GM10266 (cell line): ENCODE measurements at regions not wholly inside any gene's neighbourhood (a gene's known extent, or its start where the extent isn't known, plus 50 kb on each side); places are given as distances from the start of the nearest gene placed in this dataset.

Experiments
- DNase-seq: peaks from one replicate; pipeline ENCODE4 v3.0.0; 2012; ENCODE audit errors: extremely low spot score
- CTCF ChIP-seq: IDR thresholded peaks from 2 replicates; pipeline ENCODE4 v1.5.1; 2012; ENCODE audit warnings: mild to moderate bottlenecking, low read depth; ENCODE audit not compliant: control insufficient read depth, insufficient read depth; ENCODE audit errors: missing control alignments

GRCh38 chr10:124279298-124279697, 139.4 kb downstream of the OAT start:
- no peak for TF ChIP-seq CTCF

GRCh38 chr10:124278356-124278755, 140.4 kb downstream of the OAT start:
- no peak for TF ChIP-seq CTCF
- DNase-seq = no peak

More at GRCh38 chr10:124279298-124279697, 139.4 kb downstream of the OAT start:
- DNase-seq = no peak

- no peak for DNase-seq
- no peak for TF ChIP-seq CTCF
Measured at GRCh38 chr10:124273141-124273540, 145.6 kb downstream of the OAT start.

GRCh38 chr10:124271676-124272075, 147.0 kb downstream of the OAT start:
- no peak for TF ChIP-seq CTCF
- DNase-seq = no peak

GRCh38 chr10:124270530-124271327, 148.0 kb downstream of the OAT start:
- no peak for DNase-seq
- TF ChIP-seq CTCF = no peak

- no peak for DNase-seq
- TF ChIP-seq CTCF = no peak
Measured at GRCh38 chr10:124268976-124269375, 149.7 kb downstream of the OAT start.

GRCh38 chr10:124267911-124268549, 150.7 kb downstream of the OAT start:
- TF ChIP-seq CTCF = no peak
- no peak for DNase-seq
